ENCODE measurements at regions not wholly inside any gene's neighbourhood (a gene's known extent, or its start where the extent isn't known, plus 50 kb on each side); places are given as distances from the start of the nearest gene placed in this dataset.
A peak's percentile ranks its signal among the peaks of the same experiment; 100 is the strongest.

DNA sequence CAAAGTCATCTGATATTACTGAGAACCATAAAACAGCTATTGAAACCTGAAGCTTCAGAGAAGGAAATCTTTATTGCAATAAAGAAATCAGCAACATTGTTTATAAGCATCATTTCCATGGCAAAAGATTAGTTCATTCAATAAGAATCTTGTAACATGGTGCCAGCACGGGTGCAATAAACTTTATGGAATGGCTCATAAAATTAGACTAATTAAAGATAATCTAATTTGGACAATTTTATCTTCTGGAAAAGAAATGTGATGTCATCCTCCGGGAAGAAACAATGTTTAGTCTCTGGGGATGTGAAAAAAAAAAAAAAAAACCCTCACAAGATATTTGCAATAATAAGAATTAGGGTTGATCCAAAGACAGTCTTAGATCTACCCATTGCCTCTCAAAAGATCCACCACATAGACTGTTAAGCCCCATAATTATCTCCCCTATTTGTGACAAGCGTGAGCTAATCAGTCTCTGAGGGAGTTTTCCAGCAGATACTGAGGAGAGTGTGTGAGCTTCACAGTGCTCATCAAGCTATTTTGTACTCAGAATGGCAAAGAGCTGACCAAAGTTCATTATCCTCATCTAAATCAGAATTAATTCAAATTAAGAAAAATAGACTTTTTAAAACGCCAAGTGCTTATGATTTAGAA lies 297.0 kb upstream of the EDNRB start:
- DNase-seq: no peak

DNA sequence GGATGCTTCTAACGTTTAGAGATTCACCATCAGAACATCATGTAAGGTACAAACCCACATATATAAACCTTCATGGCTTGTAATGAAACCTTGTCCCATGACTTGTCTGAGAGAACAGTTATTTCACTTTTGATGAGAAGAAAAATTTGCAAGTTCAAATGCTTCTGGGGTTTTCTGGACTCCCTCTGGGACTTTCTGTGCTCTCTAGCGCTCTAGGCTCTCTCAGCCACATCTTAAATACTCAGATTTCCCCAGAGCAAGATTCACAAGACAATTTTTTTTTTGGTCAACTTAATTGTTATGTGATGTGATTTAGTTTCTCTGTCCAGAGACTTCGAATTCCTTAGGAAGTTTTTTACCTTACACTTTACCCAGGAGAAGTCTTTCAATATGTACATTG lies 282.8 kb upstream of the EDNRB start:
- no peak for DNase-seq

DNA sequence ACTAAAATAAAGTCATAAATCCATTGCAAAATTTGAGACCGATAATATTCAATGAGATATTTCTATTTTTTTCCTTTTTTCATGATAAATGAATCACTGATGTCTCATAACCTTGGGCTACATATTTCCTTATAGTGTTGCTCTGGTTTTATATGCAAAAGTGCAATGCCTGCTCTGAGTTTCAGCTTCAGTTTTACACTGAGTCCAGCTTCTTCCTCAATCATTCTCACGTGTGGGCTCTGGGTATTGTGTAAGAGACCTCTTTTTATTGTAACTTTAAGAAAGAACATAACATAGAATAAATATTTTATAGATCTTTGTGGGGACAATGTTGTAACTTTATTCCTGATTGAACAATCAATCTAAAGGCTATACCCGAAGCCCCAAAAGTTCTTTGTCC lies 280.2 kb upstream of the EDNRB start:
- DNase-seq: no peak

DNA sequence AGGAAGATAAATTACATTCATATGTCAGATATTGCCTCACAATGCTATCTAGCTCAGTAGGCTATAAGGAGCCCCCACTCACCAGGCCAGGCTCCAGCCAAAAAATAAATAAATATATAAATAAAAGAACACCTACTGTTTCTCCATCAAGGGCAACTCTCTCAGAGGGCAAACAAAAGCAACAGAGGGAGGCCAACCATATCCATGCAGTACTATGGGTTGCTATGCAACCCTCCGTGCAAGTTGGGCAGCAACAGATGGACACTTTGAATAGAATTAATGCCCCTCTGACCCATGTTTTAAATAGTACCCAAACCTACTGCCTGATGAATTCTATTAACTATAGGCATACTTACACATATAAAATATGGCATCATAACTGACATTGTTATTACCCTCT lies 279.8 kb upstream of the EDNRB start:
- peak in 1 of 2 donors; percentile 33 for DNase-seq

DNA sequence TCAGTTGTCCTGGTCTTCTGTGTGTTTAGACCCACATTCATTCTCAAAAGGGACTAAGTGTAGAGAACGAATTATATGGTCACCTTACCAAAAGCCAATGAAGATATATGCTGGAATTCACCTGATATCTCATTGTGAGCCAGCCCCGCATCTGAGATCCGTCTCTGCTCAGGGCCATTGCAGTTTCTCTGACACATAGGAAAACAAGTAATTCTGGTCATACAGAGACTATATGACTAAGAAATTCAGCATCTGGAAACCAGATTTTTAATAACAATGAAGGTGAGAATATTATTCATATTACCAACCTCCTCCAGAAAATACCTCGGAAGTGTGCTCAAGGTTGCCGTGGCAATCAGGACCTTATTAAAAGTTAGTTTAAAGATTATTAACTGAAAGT lies 278.6 kb upstream of the EDNRB start:
- DNase-seq: no peak

DNA sequence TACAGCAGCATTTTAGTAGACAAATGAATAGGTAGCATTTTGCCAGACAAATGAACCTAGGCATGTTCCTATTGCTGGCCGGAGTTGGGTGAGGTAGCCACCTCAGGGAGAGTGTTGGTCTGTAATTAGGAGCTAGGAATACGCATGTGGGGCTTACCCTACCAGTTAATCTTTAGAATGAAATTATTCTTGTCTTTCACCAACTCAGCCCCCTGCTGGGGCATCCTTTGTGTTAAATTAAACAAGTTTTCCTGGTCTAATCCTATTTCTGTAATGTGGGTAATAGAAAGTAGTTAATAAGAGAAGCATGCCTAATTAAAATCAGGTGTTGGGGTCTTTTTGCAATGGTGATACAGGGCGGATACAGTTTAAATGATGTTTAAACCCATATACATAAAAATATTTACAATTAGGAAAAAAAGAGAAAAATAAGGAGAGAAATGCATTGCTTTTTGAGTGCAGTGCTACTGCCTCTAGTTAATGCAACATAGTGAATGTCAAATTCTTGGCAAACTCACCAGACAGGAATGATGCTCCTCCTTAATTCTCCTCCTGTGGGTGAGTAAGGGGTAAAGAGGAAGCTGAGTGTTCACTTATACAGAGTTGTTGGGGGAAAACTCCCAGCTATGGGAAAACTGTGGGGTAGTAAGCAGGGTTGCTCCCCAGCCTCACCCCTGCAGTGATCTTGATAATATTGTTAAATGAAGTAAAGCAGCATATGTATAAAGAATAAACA lies 276.4 kb upstream of the EDNRB start:
- no peak for DNase-seq

DNA sequence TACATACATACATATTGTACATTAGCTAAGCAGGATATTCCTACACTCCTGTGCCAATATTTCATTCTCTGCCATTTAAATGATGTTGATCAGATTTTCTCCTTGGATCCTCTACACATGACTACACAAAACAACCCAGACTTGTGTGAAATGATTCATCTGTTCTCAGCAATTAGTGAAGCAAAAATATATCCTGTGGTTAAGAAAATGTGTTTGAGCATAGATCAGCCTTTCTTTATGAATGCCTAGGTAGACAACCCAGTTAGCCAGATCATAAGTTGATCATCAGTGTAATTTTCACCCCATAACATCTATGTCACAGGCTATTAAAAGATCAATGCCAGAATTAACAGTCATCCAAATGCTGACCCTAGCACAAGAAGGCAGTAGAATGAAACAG lies 275.2 kb upstream of the EDNRB start:
- no peak for DNase-seq

DNA sequence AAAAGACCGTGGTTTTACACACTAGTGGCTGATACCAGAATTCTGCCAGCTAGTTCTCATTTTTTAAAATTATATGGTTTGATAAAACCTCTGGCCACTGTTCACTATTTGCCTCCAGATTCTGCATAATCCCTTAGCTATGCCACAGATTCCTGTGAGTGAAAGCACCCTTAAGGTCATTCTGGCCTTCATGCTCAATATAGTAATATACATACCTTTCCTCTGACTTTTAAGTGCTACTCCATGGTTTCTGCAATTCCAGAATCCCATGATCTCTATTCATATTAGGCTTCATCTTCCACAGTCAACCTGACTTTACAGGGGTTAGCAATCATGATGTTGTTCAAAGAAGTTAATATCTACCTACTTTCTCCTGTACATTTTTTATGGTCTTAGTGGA lies 274.1 kb upstream of the EDNRB start:
- no peak for DNase-seq

DNA sequence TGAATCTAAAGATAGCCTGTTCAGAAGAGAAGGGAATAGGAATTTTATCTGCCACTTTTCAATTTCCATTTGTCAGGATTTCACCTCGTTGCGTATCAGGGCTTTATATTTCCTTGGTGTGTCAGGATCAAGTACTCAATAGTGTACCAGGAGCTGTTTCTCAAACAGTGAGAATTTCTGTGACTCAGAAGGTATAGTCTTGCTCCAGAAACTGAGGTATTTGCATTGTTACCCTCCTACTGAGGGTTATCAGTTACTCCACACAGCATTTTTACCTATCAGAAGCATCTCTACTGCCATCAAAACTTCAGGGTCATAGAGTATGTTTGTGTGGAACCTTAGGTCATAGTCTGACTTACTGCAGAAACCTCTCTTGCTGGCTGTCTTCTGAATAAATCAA lies 271.7 kb upstream of the EDNRB start:
- no peak for DNase-seq

DNA sequence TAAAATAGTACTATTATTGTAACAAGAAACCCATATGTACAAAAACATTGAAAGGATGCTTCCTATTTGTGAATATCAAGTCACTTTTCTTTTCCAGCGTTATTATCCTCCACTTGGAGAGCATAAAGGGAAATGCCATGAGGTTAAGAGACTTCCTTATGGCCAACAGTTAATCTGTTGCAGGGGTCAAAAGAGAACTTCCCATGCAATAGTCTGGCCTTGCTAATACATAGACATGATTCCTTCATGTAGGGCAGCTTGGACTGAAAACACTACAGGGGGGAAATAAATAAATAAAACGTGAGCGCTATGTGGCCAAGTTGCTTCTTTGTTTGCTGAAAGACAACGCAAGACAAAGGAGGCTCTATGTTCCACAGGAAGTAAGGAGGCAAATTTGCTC lies 269.1 kb upstream of the EDNRB start:
- no peak for DNase-seq

DNA sequence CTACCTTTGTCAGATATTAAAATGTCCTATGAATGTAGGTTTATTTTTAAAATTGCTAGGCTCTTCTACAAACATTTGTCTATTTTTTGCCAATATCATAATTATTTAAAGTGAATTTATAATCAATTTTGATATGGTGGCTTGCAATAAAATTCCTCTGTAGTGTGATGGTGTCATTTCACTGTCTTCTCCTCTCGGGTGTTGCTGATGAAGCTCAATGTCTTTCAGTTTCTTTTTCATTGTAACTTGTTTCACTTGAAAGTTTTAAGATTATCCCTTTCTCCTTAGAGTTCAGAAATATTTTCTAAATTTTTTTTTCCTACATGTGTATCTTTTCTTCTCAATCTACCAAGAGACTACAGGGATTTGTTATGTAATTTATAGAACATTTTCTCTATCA lies 267.1 kb upstream of the EDNRB start:
- no peak for DNase-seq

DNA sequence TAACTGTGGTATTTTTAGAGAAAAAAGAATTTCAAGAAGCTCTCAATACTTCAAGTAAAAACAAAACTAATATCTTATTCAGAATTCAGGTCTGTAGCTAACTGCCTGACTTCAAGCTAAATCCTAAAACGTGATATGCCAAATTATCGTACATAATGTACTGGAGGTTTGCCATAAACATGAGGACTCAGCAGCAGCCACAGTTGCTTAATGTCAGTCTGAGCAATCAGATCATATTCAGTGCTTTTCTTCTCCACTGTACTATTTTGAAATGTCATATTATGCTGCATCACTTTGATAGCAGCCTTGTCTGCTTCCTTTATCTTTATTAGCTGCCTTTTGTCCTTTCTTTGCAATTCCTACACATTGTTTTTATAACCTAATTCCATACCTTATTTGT lies 265.1 kb upstream of the EDNRB start:
- no peak for DNase-seq

DNA sequence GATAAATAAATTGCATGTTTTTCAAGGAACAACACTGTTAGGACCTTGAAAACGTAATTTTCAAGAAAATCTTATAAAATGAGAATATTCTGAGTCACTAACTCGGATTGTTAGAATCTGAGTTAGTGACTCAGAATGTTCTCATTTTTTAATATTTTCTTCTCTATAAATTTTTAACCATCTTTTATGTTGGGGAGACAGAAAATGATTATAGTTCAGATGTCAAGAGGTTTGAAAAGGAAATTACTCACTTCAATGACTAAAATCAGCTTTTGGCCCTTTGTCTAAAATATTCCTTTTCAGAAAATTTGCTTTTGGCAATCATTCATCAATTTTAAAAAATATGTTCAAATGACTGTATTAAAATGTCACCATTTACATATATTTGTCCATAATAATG lies 264.2 kb upstream of the EDNRB start:
- no peak for DNase-seq

DNA sequence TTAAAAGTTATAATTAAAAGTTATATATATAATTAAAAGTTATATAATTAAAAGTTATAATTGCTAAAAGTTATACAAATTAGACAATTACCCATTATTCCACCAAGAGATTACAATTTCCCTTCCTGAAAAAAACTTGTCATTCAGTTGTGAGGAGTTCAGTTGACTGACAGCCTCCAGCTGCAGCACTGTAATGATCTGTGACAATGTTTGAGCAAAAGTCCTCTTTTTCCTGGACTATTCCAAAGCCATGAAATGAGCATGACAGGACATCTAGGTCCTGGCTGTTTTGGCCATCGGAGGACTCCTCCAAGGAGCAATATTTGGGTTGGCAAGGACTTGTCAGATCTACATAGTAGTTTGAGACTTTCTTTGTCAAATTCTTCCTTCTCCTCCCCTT lies 258.7 kb upstream of the EDNRB start:
- DNase-seq: no peak

DNA sequence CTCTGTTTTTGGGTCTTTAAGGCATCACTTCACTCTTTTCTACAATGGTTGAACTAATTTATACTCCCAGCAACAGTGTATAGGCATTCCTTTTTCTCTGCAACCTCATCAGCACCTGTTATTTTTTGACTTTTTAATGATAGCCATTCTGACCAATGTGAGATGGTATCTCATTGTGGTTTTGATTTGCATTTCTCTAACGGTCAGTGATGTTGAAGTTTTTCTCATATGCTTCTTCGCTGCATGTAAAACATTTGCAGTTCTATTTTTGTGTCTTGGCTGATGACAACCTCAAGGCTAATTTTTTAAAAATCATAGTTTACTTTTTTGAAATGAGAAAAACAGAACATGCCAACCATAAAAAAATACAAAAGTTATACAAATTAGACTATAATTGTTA lies 258.2 kb upstream of the EDNRB start:
- no peak for DNase-seq

DNA sequence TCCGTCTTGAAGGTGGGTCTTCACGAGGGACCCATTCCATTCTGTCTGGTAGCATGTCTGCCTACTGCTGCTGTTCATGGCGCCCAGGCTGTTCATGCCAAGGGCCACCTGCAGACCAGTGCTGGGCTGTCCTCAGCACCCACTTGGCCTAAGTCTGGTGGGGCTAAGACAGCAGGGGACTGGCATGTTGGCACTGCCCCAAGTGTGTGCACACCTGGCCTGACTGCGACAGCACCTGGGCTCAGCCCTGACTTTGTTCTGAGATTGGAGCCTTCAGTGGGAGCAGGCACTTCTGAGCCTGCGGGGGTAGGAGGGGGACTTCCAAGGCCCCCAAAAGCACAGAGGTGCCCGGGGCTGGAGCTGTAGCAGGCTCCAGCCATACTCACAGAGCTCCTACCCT lies 250.8 kb upstream of the EDNRB start:
- DNase-seq: no peak

DNA sequence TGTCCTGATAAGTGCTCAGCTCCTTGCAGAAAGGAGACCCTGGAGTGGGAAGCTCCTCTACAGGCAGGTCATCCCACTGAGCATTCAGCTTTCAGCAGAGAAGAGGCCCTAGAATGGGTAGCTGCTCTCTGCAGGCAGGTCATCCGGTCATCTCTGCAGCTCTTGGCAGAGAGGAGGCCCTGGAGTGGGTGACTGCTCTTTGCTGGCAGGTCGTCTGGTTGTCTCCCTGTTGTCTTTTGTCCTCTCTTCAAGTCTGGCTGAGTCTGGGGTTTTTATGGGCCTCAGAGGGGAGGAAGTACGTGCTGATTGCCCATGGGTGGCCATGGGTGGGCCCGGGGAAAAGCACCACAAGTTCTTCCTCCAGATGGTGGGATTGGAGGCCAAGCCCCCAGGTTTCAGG lies 250.3 kb upstream of the EDNRB start:
- DNase-seq: no peak

DNA sequence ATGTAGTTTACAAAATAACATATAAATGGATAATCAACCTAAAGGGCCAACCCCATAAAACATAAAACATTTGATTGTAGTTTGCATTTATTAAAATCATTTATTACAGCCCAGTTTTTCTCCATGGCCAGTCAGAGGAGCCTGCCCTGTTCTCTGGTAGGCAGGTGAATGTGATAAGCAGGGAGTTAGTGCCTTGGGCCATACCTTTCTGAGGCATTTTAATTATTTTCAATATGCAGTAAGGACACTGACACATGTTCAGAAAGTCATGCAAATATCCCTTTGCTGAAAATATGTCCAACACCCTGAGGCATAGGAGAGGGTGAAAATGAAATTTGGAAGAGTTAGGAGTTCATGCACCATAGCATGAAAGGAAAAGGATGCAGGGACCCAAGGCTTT lies 242.6 kb upstream of the EDNRB start:
- no peak for DNase-seq

DNA sequence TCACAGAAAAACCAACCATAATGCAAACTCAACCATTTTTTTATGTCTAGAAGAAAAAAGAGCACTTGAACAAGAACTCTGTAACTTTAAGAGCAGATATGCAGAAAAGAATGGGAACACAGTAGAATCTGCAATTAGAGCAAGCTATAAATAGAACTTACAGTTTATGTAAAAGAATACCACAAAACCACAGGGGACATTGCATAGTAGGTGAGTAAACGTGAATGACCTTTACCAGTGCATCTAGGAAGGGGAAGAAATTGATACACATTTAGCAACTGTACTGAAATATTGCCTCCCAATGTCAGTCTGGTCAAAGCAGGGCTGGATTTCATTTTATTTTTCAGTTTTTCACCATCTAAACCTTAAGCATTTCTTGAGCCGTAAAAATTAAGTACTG lies 242.2 kb upstream of the EDNRB start:
- DNase-seq: no peak

DNA sequence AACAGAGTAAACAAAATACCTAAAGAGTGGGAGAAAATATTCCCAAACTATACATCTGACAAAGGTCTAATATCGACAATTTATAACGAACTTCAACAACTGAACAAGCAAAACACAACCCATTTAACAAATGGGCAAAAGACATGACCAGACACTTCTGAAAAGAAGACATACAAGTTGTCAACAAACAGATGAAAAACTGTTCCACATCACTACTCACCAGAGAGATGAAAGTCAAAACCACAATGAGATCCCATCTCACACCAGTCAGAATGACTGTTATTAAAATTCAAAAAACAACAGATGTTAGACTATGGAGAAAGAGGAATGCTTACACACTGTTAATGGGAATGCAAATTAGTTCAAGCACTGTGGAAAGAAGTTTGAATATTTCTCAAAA lies 233.8 kb upstream of the EDNRB start:
- no peak for DNase-seq

DNA sequence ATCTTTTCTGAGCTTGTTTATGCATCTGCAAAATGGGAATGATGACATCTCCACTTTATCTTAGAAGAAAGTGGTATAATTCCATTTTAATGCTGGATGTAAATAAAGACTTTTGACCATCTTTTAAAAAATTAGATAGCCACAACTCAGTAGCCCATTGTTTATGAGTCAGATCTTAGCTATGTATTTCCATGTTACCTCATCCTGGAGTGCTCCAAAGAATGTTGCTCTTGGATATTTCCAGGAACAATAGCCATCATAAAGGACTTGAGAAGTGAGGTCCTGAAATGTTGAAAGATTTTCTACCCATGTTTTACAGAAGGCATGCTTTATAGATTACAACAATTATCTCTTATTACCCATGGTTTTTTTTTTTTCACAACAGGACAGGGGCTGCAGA lies 229.3 kb upstream of the EDNRB start:
- DNase-seq: no peak

DNA sequence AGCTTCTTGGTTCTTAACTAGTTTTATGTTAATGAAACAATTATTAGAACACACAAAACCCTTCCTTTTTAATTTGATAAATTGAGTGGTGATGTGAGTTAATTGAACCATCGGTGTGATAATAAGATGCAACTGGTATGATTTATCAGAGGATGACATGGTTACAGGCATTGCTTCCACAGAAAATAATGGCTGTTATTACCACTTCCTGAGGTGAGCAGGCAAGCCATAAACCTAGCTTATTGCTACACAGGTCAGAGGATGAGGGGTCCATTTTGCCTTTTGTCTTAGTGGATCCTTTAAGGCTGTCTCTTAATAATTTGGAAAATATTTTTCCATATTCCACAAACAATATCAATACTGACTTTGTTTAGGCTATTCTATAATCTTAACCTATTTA lies 226.6 kb upstream of the EDNRB start:
- no peak for DNase-seq

DNA sequence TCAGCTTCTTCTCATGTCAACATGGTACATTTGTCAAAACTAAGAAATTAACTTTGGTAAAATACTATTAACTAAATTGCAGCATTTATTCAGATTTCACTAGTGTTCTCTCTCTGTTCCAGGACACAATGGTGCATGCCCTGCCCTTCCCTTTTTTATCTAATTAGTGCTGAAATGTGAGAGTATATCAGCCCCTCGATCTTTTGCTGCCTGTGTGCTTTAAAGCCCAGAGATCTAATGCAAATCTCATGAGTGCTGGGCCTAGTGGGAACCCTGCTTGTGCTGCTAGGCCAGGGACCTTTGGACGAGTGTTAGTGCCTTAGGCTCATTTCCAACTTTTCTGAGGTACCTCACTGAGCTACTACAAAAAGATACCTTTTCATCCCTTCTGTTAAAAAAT lies 221.1 kb upstream of the EDNRB start:
- no peak for DNase-seq

DNA sequence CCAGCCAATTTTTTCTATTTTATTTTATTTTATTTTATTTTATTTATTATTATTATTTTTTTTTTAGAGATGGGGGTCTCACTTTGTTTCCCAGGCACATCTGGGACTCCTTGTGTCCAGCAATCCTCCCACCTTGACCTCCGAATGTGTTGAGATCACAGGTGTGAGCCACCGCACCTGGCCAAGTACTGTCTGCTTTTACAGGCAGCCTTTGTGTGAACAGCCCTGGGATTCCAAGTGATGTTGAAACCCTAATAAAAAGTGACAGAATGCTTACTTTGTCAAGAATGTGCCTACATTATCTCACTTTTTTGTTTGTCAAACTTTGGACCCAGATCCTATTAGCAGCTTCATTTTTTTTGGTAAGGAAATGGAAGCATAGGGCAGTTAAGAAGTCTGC lies 220.1 kb upstream of the EDNRB start:
- no peak for DNase-seq

Data from hippocampal formation (tissue), 2 donors.